ENCODE measurements at regions not wholly inside any gene's neighbourhood (a gene's known extent, or its start where the extent isn't known, plus 50 kb on each side); places are given as distances from the start of the nearest gene placed in this dataset.

GRCh38 chr6:1052262-1052661 lies 259.6 kb upstream of the FOXQ1 start:
- no peak for TF ChIP-seq CTCF (IDR thresholded peaks at IDR 0.05; ENCODE audit: low read length)
- no peak for TF ChIP-seq EZH2 (optimal IDR thresholded peaks at IDR 0.05; ENCODE audit: low read depth, low read length)
- no peak for TF ChIP-seq EZH2phosphoT487 (IDR thresholded peaks at IDR 0.05; ENCODE audit: low read length)

All from MM.1S (cell line).